MM.1S (cell line): ENCODE measurements at regions not wholly inside any gene's neighbourhood (a gene's known extent, or its start where the extent isn't known, plus 50 kb on each side); places are given as distances from the start of the nearest gene placed in this dataset.

Experiments
- EZH2phosphoT487 ChIP-seq: fragments of 300-600 bp; sonication (generic); IDR thresholded peaks from 2 replicates; pipeline ENCODE4 v1.6.1; 2018; ENCODE audit warnings: antibody characterized with exemption, low read length
- TF ChIP-seq, protein P1 (sequence below): fragments of 300-600 bp; sonication (generic); IDR thresholded peaks from 2 replicates; pipeline ENCODE4 v1.5.1; 2016; ENCODE audit warnings: antibody characterized with exemption, low read length, mixed read lengths

DNA sequence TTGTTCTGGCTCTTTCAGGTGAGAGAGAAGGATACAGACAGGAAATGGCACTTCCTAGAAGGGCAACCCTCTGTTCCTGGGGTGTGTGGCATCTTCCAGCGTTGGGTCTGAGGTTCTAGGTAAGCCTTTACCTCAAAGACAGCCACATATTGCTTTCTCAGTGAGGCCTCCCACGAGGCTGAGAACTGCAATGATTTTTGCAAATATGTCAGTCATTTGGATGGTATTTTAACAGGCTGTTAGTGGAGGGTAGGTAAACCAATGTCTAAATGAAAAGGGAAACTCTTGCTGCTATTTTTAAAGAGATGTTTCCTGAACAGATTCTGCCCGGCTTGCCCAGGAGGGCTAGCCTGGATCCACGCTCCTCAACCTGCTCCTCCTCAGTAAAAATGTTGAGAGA lies 240.3 kb upstream of the KLF6 start:
- TF ChIP-seq, protein P1, sequence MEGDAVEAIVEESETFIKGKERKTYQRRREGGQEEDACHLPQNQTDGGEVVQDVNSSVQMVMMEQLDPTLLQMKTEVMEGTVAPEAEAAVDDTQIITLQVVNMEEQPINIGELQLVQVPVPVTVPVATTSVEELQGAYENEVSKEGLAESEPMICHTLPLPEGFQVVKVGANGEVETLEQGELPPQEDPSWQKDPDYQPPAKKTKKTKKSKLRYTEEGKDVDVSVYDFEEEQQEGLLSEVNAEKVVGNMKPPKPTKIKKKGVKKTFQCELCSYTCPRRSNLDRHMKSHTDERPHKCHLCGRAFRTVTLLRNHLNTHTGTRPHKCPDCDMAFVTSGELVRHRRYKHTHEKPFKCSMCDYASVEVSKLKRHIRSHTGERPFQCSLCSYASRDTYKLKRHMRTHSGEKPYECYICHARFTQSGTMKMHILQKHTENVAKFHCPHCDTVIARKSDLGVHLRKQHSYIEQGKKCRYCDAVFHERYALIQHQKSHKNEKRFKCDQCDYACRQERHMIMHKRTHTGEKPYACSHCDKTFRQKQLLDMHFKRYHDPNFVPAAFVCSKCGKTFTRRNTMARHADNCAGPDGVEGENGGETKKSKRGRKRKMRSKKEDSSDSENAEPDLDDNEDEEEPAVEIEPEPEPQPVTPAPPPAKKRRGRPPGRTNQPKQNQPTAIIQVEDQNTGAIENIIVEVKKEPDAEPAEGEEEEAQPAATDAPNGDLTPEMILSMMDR = no peak
- no peak for TF ChIP-seq EZH2phosphoT487
